HG03575 (cell line): ENCODE measurements at regions not wholly inside any gene's neighbourhood (a gene's known extent, or its start where the extent isn't known, plus 50 kb on each side); places are given as distances from the start of the nearest gene placed in this dataset.

Experiments used
- ATAC-seq: cut with Tn5 transposase; IDR thresholded peaks from one replicate; pipeline ENCODE4 v1.9.1; 2021; ENCODE audit not compliant: unreplicated experiment, insufficient number of reproducible peaks, low FRiP score; ENCODE audit errors: extremely low read depth

DNA sequence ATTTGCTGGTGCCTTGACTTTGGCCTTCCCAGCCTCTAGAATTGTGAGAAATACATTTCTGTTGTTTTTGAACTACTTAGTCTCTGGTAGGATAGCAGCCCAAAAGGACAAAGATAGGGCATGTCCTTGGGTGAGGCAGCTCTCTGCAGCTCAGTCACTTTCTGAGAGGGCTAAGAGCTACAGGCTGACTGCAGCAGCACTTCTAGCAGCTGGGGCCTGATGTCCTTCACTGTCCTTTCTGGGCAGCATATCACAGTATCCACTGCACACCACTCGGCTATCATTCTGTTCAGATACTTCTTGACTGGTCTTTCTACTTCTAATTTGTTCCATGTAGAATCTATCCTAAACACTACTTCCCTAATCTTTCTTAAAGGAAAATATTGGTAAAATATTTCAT, 68.5 kb upstream of the CLDN10 start:
- ATAC-seq, result no peak

- no peak for ATAC-seq
Measured at GRCh38 chr13:95485045-95485517, 67.4 kb upstream of the CLDN10 start.

DNA sequence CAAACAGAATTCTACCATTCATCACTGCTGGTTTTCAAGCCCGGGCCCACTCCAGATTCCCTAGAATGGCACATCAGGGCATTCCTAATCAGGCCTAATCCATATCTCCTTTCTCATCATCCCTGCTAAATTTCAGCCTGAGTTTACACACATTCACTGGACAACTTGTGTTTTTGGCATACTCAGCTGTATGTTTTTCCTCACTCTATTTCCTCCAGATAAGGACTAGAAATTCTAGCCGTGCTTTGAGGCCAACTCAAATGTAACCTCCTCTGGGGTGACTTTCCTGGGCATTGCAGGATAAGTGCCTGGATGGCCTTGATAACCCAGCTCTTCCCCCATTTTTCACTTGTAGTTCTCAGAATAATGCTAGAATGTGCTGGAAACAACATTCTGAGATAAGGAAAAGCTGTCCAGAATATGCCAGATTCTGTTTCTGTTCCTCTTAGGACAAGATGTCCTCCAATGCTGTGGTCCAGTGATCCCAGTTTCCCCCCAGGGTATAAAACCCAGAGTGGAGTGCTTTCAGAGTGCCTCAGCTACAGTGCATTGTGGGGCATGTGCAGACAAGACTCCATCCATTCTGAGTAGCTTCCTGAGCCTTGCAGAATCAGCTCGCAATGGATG, 66.9 kb upstream of the CLDN10 start:
- no peak for ATAC-seq

- ATAC-seq, result no peak
Measured at GRCh38 chr13:95492044-95492801, 60.3 kb upstream of the CLDN10 start.

- ATAC-seq, result no peak
Measured at GRCh38 chr13:95494082-95494681, 58.3 kb upstream of the CLDN10 start.

DNA sequence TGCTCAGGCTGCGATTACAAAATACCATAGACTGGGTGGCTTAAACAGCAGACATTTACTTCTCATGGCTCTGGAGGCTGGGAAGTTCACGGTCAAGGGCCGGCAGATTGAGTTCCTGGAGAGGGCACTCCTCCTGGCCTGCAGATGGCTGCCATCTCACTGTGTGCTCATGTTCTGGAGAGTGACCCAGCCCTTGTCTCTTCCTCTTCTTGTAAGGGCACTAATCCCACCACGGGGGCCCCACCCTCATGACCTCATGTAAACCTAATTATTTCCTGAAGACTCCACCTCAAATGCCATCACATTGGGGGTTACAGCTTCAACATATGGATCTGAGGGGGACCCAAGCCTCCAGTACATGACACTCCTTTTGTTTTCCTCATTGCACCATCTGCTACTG, 56.0 kb upstream of the CLDN10 start:
- ATAC-seq, result no peak

GRCh38 chr13:95497381-95497807, 55.1 kb upstream of the CLDN10 start:
- ATAC-seq, result no peak

DNA sequence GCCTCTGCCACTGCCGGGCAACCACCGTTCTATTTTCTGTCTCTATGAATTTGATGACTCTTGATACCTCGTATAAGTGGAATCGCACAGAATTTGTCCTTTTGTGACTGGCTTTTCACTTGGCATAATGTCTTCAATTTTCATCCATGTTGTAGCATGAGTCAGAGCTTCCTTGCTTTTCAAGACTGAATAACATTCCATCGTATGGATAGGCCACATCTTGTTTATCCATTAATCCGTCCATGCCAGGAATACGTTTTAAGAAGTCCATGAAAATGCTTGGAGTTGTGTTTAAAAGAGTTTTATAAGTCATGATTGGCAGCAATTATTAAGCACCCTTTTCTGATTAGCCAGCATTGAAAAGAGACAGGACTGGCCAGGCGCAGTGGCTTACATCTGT, 53.6 kb upstream of the CLDN10 start:
- ATAC-seq, result no peak

GRCh38 chr13:95499811-95500712, 52.5 kb upstream of the CLDN10 start:
- no peak for ATAC-seq

DNA sequence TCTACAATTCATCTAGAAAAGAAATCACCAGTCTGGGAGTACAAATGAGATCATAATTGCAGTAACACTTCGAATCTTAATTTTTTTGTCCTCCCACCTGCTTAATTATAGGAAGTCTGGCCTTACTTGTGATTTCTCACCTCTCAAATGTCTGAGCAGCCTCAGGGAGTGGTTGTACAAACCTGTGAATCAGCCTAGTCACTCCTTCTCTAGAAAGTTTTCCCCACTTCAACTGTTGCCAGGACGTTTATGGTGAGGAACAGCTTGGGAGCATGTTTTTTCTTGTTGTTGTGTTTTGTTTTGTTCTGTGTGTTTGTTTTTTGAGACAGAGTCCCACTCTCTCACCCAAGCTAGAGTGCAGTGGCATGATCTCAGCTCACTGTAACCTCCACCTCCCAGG, 50.3 kb upstream of the CLDN10 start:
- ATAC-seq, result no peak
